NCI-H345 (cell line): ENCODE measurements at regions not wholly inside any gene's neighbourhood (a gene's known extent, or its start where the extent isn't known, plus 50 kb on each side); places are given as distances from the start of the nearest gene placed in this dataset.

ENCODE experiments used
- DNase-seq: peaks from one replicate; lab custom pipeline; 2025; lab: John Stamatoyannopoulos, UW

GRCh38 chr18:23387265-23387664, 65.8 kb upstream of the RIOK3 start:
- DNase-seq: peak; percentile 83

GRCh38 chr18:23388357-23388756, 64.7 kb upstream of the RIOK3 start:
- DNase-seq: no peak

GRCh38 chr18:23391156-23391555, 61.9 kb upstream of the RIOK3 start:
- no peak for DNase-seq

GRCh38 chr18:23397907-23398306, 55.2 kb upstream of the RIOK3 start:
- no peak for DNase-seq

GRCh38 chr18:23398401-23398800, 54.7 kb upstream of the RIOK3 start:
- no peak for DNase-seq

GRCh38 chr18:23399067-23399466, 54.0 kb upstream of the RIOK3 start:
- no peak for DNase-seq

GRCh38 chr18:23400918-23401317, 52.2 kb upstream of the RIOK3 start:
- DNase-seq: no peak

- no peak for DNase-seq
Measured at GRCh38 chr18:23401400-23402347, 51.4 kb upstream of the RIOK3 start.
